WTC11 (cell line): ENCODE measurements at regions not wholly inside any gene's neighbourhood (a gene's known extent, or its start where the extent isn't known, plus 50 kb on each side); places are given as distances from the start of the nearest gene placed in this dataset.
"Not testable (repeated sequence)": the region's sequence is repeated elsewhere in the genome, so short reads cannot be mapped to it uniquely, and the experiment has no call there.

Experiments used
- ATAC-seq: fragments of 200-7000 bp; cut with Tn5 transposase; 2 replicates; pipeline ENCODE4 v1.10.0; 2021; ENCODE audit warnings: mild to moderate bottlenecking, moderate library complexity
- CTCF ChIA-PET: fragments of 300-600 bp; sonication (Branson Sonifier 250); formaldehyde crosslinking; loops from one replicate; lab custom pipeline; 2021; ENCODE audit warnings: antibody characterized with exemption; lab: Charles Lee
- POLR2A ChIA-PET: fragments of 350-600 bp; sonication (Branson Sonifier 250); formaldehyde crosslinking; loops from one replicate; lab custom pipeline; 2021; ENCODE audit warnings: antibody characterized with exemption; lab: Charles Lee
- DNase-seq: peaks from one replicate; pipeline ENCODE4 v3.0.0; 2021; ENCODE audit warnings: low spot score
- H3K27ac Mint-ChIP-seq: 2 replicates; pipeline ENCODE4 v1.8.0; 2021; ENCODE audit warnings: mixed read lengths
- H3K27me3 Mint-ChIP-seq: 2 replicates; pipeline ENCODE4 v1.8.0; 2021; ENCODE audit warnings: low read depth, mild to moderate bottlenecking, moderate library complexity, mixed read lengths
- H3K36me3 Mint-ChIP-seq: 2 replicates; pipeline ENCODE4 v1.8.0; 2021; ENCODE audit warnings: mixed read lengths
- H3K4me1 Mint-ChIP-seq: 2 replicates; pipeline ENCODE4 v1.8.0; 2022; ENCODE audit warnings: mixed read lengths
- H3K4me3 Mint-ChIP-seq: 2 replicates; pipeline ENCODE4 v1.8.0; 2021; ENCODE audit warnings: mild to moderate bottlenecking, moderate library complexity, mixed read lengths
- H3K9me3 Mint-ChIP-seq: 2 replicates; pipeline ENCODE4 v1.8.0; 2021; ENCODE audit warnings: mixed read lengths
- TEAD1 ChIP-seq: sonication (generic); formaldehyde crosslinking; IDR thresholded peaks from 2 replicates; pipeline ENCODE4 v1.8.0; 2022; ENCODE audit warnings: mild to moderate bottlenecking, missing genetic modification reagents
- TF ChIP-seq, protein P1 (sequence below): sonication (generic); formaldehyde crosslinking; IDR thresholded peaks from 2 replicates; pipeline ENCODE4 v1.8.0; 2022; ENCODE audit warnings: mild to moderate bottlenecking, missing genetic modification reagents

DNA sequence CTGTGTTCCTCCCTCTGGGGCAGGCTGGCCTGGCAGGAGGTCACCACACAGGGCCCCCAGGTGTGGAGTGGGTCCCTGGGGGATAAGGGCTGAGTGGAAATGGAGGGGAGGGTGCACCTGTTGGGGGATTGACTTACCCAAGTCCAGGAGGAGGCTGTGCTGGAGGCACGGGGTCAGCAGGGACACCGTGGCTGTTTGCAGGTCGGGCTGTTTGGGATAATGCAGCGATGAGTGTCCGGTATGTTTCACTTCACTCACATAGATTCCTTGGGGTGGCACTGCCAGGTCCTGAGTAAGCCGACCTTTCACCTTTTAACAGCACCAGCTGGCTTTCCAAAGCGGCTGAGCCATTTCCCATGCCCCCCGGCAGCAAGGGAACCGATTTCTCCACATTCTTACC lies 113.0 kb downstream of the NPIPB11 start:
- H3K4me1 Mint-ChIP-seq, H3K27me3 Mint-ChIP-seq, H3K36me3 Mint-ChIP-seq, ATAC-seq, H3K27ac Mint-ChIP-seq, H3K4me3 Mint-ChIP-seq, H3K9me3 Mint-ChIP-seq, CTCF ChIA-PET, DNase-seq, POLR2A ChIA-PET: not testable (repeated sequence)

DNA sequence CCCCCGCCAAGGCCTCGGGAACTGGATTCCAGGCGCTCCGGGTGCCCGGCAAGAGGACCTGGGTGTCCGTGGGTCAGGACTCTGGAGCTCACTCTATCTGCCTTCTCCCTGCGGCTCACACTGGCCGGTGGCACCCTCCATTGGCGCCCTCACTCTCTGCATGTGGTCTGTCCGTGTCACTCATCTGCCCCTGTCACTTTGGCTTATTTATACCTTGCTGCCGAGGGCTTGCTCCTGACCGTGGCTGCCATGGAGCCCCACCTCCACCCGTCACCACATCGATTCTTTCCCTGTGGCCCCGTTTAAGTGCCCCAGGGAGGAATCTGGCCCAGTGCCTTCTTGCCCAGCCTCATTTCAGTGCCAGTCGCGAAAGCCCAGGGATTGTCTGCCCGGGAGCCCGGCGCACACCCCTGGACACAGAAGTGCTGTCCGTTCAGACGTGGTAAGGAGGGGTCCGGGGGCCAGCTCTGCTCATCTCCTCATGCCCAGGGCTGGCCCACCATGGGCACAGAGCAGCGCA lies 113.5 kb downstream of the NPIPB11 start:
- H3K27me3 Mint-ChIP-seq, H3K9me3 Mint-ChIP-seq, POLR2A ChIA-PET, H3K4me3 Mint-ChIP-seq, H3K27ac Mint-ChIP-seq, DNase-seq, H3K4me1 Mint-ChIP-seq, H3K36me3 Mint-ChIP-seq, ATAC-seq: not testable (repeated sequence)
- CTCF ChIA-PET: interaction anchor here (0.6 kb wide), 1 partner anchor 377 kb away, joined by 3 read pairs; no protein-coding TSS in a partner anchor

DNA sequence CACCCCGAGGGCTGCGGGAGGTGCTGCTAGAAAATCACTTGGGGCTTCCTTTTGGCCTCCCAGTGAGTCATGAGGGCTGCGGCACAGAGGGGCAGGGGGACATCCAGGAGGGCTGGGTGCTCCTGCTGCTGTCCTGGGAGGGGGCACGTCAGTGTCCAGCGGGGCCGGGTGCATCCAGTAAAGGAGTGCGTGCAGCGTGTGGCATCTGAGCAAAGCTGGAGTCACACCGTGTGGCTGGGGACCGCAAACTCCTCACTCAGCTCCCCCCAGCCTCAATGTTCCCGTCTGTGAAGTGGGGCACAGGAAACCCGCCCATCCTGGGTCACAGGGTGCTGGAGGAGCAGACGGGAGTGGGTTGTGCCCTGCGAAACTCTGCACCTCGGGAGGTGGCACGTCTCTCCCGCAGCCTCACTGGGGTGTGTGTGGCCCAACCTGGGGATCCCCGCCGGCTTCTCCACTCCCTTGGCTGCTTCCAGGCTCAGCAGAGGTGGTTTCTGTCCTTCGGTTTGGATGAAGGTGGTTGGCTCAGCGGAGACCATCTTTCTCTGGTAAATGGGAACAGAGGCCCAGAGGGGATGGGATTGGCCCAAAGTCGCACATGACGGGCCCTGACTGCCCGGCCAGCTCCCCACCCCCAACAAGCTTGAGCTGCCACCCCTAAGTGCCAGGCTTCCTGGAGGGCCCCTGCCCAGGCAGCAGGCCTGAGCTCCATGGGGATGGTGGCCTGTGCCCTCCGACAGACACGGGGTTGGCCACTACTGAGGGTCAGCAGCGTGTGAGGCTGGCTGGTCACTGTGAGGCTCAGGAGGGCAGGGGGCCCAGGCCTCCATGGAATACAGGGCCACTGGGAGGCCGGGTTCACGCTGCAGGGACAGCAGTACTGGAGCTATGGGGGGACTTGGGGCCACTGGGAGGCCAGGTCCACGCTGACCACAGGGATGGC lies 114.9 kb downstream of the NPIPB11 start:
- H3K27ac Mint-ChIP-seq, DNase-seq, H3K9me3 Mint-ChIP-seq, H3K4me3 Mint-ChIP-seq, ATAC-seq, H3K27me3 Mint-ChIP-seq, H3K36me3 Mint-ChIP-seq, CTCF ChIA-PET, POLR2A ChIA-PET: not testable (repeated sequence)
- peaks cover 15% of the 10 kb centered on the region for H3K4me1 Mint-ChIP-seq

DNA sequence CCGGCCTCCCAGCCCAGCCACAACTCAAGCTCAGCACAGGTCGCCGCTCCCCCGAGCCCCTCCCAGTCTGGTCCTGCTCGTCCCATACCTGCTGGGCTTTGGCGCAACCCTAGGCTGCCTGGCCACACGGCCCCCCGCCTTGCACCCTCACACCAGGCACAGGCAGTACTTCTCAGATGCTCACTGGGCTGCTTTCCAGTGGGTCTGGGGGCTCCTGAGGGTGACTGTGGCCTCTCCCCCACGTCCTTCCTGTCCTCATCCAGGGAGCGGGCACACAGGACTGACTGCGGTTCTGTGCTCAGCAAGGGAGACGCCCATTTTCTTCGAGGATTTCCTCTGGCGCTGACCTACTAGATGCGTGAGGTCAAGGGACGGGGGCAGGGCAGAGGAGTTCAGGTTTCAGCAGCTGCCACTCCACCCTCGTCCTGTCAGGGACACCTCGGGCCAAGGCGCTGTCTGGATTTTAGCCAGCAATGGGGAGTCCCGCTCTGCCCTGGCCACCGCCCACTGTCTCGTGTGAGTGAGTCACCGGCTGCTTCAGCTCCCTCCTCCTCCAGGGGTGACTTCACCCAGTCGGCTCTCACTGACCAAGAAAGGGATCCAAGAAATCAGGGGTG lies 115.8 kb downstream of the NPIPB11 start:
- Mint-ChIP-seq H3K4me3 (0 out of 2 replicates have a peak overlapping the region, but pooled peaks have one; percentile 14), H3K36me3 (no peaks in the 10 kb centered on the region), H3K27me3 (no peaks in the 10 kb centered on the region; the same call in 1 of the 2 replicates), H3K4me1 (peaks cover 21% of the 10 kb centered on the region), H3K27ac (no peak overlapping the region), H3K9me3 (no peaks in the 10 kb centered on the region)
- peak; percentile 68 for DNase-seq
- peak; percentile 84 for ATAC-seq
- TF ChIP-seq, protein P1, sequence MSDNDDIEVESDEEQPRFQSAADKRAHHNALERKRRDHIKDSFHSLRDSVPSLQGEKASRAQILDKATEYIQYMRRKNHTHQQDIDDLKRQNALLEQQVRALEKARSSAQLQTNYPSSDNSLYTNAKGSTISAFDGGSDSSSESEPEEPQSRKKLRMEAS (CRISPR knock-in tag): 0 out of 2 replicates have a peak, but pooled peaks have one; percentile 16
- no peak for TF ChIP-seq TEAD1 (CRISPR knock-in tag)
- POLR2A ChIA-PET: no interaction called here
- CTCF ChIA-PET: no interaction called here

DNA sequence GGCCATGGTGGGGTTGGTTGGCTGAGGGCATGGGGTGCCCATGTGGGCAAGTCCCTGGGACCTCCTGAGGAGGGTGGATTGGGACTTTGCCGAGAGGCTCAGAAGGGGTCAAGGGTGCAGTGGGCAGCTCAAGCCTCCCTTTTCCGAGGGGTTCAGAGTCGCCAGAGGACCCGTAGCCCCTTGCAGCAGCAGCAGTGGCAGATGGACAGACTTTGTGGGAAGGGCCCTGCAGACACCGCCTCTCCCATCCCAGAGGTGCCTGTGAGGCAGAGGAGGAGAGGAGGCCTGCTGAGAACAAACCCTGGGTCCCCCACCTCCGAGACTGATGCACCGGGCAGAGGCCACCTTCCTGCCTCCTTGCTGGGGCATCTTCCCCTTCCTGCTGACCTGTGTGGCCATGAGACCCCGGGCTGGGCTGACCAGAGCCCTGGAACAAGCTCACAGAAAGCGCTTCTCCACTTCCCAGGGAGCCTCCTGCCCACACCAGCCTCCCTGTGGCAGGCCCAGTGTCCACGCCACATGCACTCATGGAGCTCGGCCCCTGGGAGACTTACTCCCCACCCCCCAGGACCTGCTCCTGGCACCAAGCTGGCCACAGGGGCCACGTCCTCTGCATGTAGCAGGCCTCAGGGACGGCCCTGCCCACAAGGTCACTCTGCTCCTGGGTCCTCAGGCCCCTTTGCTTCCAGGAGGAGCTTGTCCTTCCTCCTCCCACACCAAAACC lies 116.8 kb downstream of the NPIPB11 start:
- H3K36me3 Mint-ChIP-seq, H3K9me3 Mint-ChIP-seq, H3K4me3 Mint-ChIP-seq, H3K27me3 Mint-ChIP-seq, CTCF ChIA-PET, DNase-seq, POLR2A ChIA-PET, H3K27ac Mint-ChIP-seq, ATAC-seq: not testable (repeated sequence)
- peaks cover 28% of the 10 kb centered on the region for H3K4me1 Mint-ChIP-seq

DNA sequence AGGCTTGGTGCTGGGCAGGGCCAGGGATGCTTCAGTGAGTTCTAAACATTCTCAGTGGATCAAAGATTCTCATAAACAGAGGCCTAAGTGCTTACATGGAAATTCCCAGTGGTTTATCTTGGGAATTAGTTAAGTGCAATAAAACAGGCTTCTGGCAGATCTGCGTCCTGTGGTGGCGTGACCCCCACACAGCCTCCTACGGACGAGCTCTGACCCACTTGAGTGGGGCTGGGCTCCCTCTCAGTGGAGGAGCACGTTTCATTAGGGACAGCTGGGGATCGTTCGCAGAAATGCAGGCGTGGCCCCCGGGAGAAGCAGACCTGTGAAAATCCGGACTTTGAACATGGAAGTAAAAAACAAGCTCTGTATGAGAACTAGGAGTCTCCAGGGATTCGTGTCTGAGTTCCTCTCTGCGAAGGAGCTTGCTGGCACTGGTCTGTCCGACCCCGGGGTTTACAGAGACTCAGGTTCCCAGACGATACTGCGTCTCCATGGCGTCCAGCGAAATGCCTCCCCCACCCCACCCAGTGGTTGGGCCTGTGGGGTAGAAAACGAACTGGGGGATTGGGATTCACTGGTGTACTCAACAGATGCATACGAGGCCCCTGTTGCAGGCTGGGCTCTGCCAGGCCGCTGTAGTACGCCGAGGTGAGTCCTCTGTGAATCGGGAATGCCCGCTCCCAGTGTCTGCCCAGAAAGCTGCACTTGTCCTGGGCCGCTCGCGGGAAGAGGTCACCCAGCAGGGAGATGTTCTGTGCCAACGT lies 117.6 kb downstream of the NPIPB11 start:
- ATAC-seq, POLR2A ChIA-PET, DNase-seq, H3K4me3 Mint-ChIP-seq, H3K36me3 Mint-ChIP-seq, CTCF ChIA-PET, H3K27me3 Mint-ChIP-seq, H3K27ac Mint-ChIP-seq, H3K9me3 Mint-ChIP-seq: not testable (repeated sequence)
- peaks cover 36% of the 10 kb centered on the region for H3K4me1 Mint-ChIP-seq

DNA sequence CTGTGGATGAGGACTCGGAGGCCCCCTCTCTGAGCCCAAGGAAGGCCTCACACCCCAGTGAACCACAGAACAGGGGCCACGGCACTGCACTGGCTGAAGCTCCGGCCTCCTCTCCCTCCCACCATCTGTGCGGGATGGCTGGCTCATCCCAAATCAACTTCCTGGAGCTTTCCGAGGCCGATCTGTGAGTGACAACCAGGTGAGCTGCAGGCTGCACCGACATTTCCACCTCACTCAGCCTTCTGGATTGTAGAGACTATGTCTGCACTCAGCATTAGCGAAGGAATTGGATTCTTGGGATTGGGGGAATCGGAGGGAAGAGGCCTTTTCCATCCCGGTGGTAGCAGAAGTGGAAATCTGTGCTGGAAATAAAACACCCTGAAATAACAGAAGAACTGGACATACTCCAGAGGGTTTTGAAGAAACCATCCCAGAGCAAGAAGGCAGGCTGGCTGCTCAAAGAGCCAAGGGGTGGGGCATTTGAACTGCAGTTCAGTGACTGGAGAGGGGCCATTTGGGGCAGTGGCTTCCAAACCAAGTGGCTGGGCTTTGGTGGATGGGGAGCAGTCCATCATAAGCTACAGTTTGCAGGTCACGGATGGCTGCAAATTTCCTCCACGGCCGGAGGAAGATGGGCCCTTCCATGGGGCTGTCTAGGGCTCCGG lies 118.5 kb downstream of the NPIPB11 start:
- H3K36me3 Mint-ChIP-seq, H3K27ac Mint-ChIP-seq, DNase-seq, CTCF ChIA-PET, POLR2A ChIA-PET, H3K27me3 Mint-ChIP-seq, ATAC-seq, H3K9me3 Mint-ChIP-seq, H3K4me3 Mint-ChIP-seq: not testable (repeated sequence)
- peaks cover 38% of the 10 kb centered on the region for H3K4me1 Mint-ChIP-seq

DNA sequence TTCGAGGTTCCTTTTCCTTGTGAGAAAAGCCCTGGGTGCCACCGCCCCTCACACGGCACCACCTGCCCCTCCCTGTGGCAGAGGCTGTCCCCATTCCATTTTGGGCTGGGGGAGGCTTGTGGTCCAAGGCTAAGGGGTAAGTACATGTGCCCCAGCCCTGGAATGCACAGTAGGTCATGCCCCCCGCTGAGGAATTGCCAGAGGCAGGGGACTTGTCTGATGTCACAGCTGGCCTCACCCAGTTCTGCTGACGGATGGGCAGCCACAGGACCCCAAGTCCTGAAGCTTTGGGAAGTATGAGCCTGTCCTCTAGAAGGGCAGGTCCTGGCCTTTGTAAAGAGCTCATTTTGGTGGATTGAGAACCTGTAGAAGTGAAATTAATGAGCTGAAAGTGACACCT lies 119.3 kb downstream of the NPIPB11 start:
- Mint-ChIP-seq H3K9me3 (peaks cover 13% of the 10 kb centered on the region), H3K36me3 (peaks cover 11% of the 10 kb centered on the region)
- not testable (repeated sequence) for ATAC-seq

DNA sequence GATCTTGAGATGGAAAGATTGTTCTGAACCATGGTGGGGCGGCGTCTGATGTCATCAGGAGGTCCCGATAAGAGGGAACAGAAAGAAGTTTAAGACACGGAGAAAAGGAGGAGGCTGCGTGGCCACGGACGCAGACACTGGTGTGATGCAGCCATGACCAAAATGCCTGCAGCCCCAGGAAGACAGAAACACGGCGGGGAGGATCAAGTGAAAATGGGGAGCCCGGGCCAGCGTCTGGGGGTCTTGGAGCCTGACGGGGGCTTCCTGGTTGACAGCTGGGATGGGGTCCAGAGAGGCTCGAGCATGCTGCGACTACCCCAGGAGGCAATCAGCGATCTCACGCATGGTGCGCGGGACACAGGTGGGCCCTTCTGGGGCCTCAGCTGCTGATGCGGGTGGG lies 119.7 kb downstream of the NPIPB11 start:
- peaks cover 17% of the 10 kb centered on the region for H3K9me3 Mint-ChIP-seq
- H3K36me3 Mint-ChIP-seq: peaks cover 15% of the 10 kb centered on the region
- H3K27me3 Mint-ChIP-seq, CTCF ChIA-PET, DNase-seq, H3K4me3 Mint-ChIP-seq, ATAC-seq, POLR2A ChIA-PET: not testable (repeated sequence)
- H3K4me1 Mint-ChIP-seq: peaks cover 38% of the 10 kb centered on the region
- H3K27ac Mint-ChIP-seq: 0 out of 2 replicates have a peak overlapping the region, but pooled peaks have one; percentile 7

More for the DNA sequence above, 119.3 kb downstream of the NPIPB11 start:
- H3K27me3 Mint-ChIP-seq, CTCF ChIA-PET, H3K27ac Mint-ChIP-seq, POLR2A ChIA-PET, DNase-seq, H3K4me3 Mint-ChIP-seq: not testable (repeated sequence)
- peaks cover 38% of the 10 kb centered on the region for H3K4me1 Mint-ChIP-seq

DNA sequence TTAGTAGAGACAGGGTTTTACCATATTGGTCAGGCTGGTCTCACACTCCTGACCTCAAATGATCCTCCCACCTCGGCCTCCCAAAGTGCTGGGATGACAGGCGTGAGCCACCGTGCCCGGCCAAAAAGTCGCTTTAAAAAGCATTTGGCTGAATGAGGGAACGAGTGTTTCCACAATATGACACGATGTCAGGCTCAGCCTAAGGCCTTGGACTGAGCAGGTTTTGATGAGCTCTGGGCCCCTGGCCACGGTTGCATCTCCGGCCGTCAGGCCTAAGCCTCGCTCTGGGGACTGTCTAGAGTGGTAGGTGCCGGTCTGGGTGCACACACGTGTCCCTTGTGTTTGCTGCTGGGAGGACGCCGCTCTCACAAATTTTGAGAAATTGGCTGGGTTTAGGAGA lies 120.3 kb downstream of the NPIPB11 start:
- CTCF ChIA-PET, DNase-seq, H3K4me3 Mint-ChIP-seq, H3K27me3 Mint-ChIP-seq, ATAC-seq, POLR2A ChIA-PET: not testable (repeated sequence)
- Mint-ChIP-seq H3K4me1 (peaks cover 38% of the 10 kb centered on the region), H3K27ac (0 out of 2 replicates have a peak overlapping the region, but pooled peaks have one; percentile 7), H3K9me3 (peaks cover 24% of the 10 kb centered on the region), H3K36me3 (peaks cover 19% of the 10 kb centered on the region)
